Activated CD4-positive, alpha-beta memory T cell treated with anti-CD3 and anti-CD28 coated beads, Interleukin-2, amount 10 ng/mL, durations not matched to agents 7 days and 5 days (primary cell): ENCODE measurements at regions not wholly inside any gene's neighbourhood (a gene's known extent, or its start where the extent isn't known, plus 50 kb on each side); places are given as distances from the start of the nearest gene placed in this dataset.

ENCODE experiments used
- CTCF ChIA-PET: fragments of 350-600 bp; sonication (Branson Sonifier 250); formaldehyde crosslinking; loops from one replicate; lab custom pipeline; 2021; ENCODE audit warnings: antibody characterized with exemption, inconsistent platforms; lab: Charles Lee
- POLR2A ChIA-PET: fragments of 350-600 bp; sonication (Branson Sonifier 250); formaldehyde crosslinking; loops from one replicate; lab custom pipeline; 2021; ENCODE audit warnings: antibody characterized with exemption; lab: Charles Lee
- DNase-seq: peaks from one replicate; pipeline ENCODE4 v3.0.0-alpha.2; 2020
- H3K27ac Mint-ChIP-seq: one replicate; pipeline ENCODE4 v1.8.0; 2021; ENCODE audit warnings: mild to moderate bottlenecking, mixed read lengths
- H3K27me3 Mint-ChIP-seq: one replicate; pipeline ENCODE4 v1.8.0; 2021; ENCODE audit warnings: mixed read lengths
- H3K36me3 Mint-ChIP-seq: one replicate; pipeline ENCODE4 v1.8.0; 2021; ENCODE audit warnings: low read depth, mixed read lengths
- H3K4me1 Mint-ChIP-seq: one replicate; pipeline ENCODE4 v1.8.0; 2021; ENCODE audit warnings: mixed read lengths
- H3K4me3 Mint-ChIP-seq: one replicate; pipeline ENCODE4 v1.8.0; 2021; ENCODE audit warnings: mild to moderate bottlenecking, mixed read lengths
- H3K9me3 Mint-ChIP-seq: one replicate; pipeline ENCODE4 v1.8.0; 2021; ENCODE audit warnings: mixed read lengths

- no peak for DNase-seq
- CTCF ChIA-PET: no interaction called here
- POLR2A ChIA-PET: no interaction called here
- H3K9me3 Mint-ChIP-seq: no peaks in the 10 kb centered on the region
- no peaks in the 10 kb centered on the region for H3K36me3 Mint-ChIP-seq
- peaks cover 14% of the 10 kb centered on the region for H3K27me3 Mint-ChIP-seq
- no peak overlapping the region for H3K4me3 Mint-ChIP-seq
- H3K4me1 Mint-ChIP-seq: peaks cover 4% of the 10 kb centered on the region
- no peak overlapping the region for H3K27ac Mint-ChIP-seq
Measured at GRCh38 chr4:180052629-180053028, 2190.6 kb upstream of the TENM3 start.

GRCh38 chr4:180054291-180054690, 2188.9 kb upstream of the TENM3 start:
- H3K4me1 Mint-ChIP-seq: peaks cover 5% of the 10 kb centered on the region
- no peak overlapping the region for H3K4me3 Mint-ChIP-seq
- peaks cover 18% of the 10 kb centered on the region for H3K27me3 Mint-ChIP-seq
- CTCF ChIA-PET: no interaction called here
- H3K27ac Mint-ChIP-seq: no peak overlapping the region
- H3K36me3 Mint-ChIP-seq: no peaks in the 10 kb centered on the region
- DNase-seq: no peak
- H3K9me3 Mint-ChIP-seq: no peaks in the 10 kb centered on the region
- POLR2A ChIA-PET: interaction anchor here (0.6 kb wide), 1 partner anchor 12 kb away, joined by 3 read pairs; no protein-coding TSS in a partner anchor

- peaks cover 32% of the 10 kb centered on the region for H3K27me3 Mint-ChIP-seq
- CTCF ChIA-PET: no interaction called here
- no peaks in the 10 kb centered on the region for H3K9me3 Mint-ChIP-seq
- peaks cover 10% of the 10 kb centered on the region for H3K4me1 Mint-ChIP-seq
- POLR2A ChIA-PET: no interaction called here
- no peak overlapping the region for H3K4me3 Mint-ChIP-seq
- no peaks in the 10 kb centered on the region for H3K36me3 Mint-ChIP-seq
- no peak for DNase-seq
- no peak overlapping the region for H3K27ac Mint-ChIP-seq
Measured at GRCh38 chr4:180057299-180057721, 2185.9 kb upstream of the TENM3 start.

- Mint-ChIP-seq H3K9me3 (no peaks in the 10 kb centered on the region), H3K4me1 (peaks cover 10% of the 10 kb centered on the region), H3K27me3 (peaks cover 32% of the 10 kb centered on the region), H3K4me3 (no peak overlapping the region), H3K36me3 (no peaks in the 10 kb centered on the region), H3K27ac (no peak overlapping the region)
- ChIA-PET POLR2A (no interaction called here), CTCF (no interaction called here)
- DNase-seq: no peak
Measured at GRCh38 chr4:180057891-180058671, 2185.1 kb upstream of the TENM3 start.

- H3K4me3 Mint-ChIP-seq: no peak overlapping the region
- DNase-seq: no peak
- no peaks in the 10 kb centered on the region for H3K36me3 Mint-ChIP-seq
- no peaks in the 10 kb centered on the region for H3K9me3 Mint-ChIP-seq
- ChIA-PET CTCF (no interaction called here), POLR2A (no interaction called here)
- peaks cover 10% of the 10 kb centered on the region for H3K4me1 Mint-ChIP-seq
- no peak overlapping the region for H3K27ac Mint-ChIP-seq
- H3K27me3 Mint-ChIP-seq: peaks cover 32% of the 10 kb centered on the region
Measured at GRCh38 chr4:180058691-180059215, 2184.4 kb upstream of the TENM3 start.

- H3K4me3 Mint-ChIP-seq: peak overlapping the region; percentile 13
- H3K4me1 Mint-ChIP-seq: peaks cover 10% of the 10 kb centered on the region
- no peaks in the 10 kb centered on the region for H3K36me3 Mint-ChIP-seq
- ChIA-PET CTCF (no interaction called here), POLR2A (no interaction called here)
- no peak overlapping the region for H3K27ac Mint-ChIP-seq
- peaks cover 32% of the 10 kb centered on the region for H3K27me3 Mint-ChIP-seq
- H3K9me3 Mint-ChIP-seq: no peaks in the 10 kb centered on the region
- DNase-seq: no peak
Measured at GRCh38 chr4:180059216-180059881, 2183.9 kb upstream of the TENM3 start.

GRCh38 chr4:180060159-180060889, 2182.9 kb upstream of the TENM3 start:
- no peaks in the 10 kb centered on the region for H3K36me3 Mint-ChIP-seq
- H3K27ac Mint-ChIP-seq: no peak overlapping the region
- H3K4me3 Mint-ChIP-seq: no peak overlapping the region
- ChIA-PET CTCF (no interaction called here), POLR2A (no interaction called here)
- H3K4me1 Mint-ChIP-seq: peaks cover 10% of the 10 kb centered on the region
- peaks cover 32% of the 10 kb centered on the region for H3K27me3 Mint-ChIP-seq
- no peaks in the 10 kb centered on the region for H3K9me3 Mint-ChIP-seq
- no peak for DNase-seq

- CTCF ChIA-PET: no interaction called here
- POLR2A ChIA-PET: no interaction called here
- no peak overlapping the region for H3K27ac Mint-ChIP-seq
- H3K4me1 Mint-ChIP-seq: no peaks in the 10 kb centered on the region
- H3K36me3 Mint-ChIP-seq: no peaks in the 10 kb centered on the region
- no peaks in the 10 kb centered on the region for H3K27me3 Mint-ChIP-seq
- H3K9me3 Mint-ChIP-seq: peaks cover 4% of the 10 kb centered on the region
- no peak overlapping the region for H3K4me3 Mint-ChIP-seq
- no peak for DNase-seq
Measured at GRCh38 chr4:180081072-180081471, 2162.1 kb upstream of the TENM3 start.

- ChIA-PET POLR2A (no interaction called here), CTCF (no interaction called here)
- Mint-ChIP-seq H3K4me3 (no peak overlapping the region), H3K27me3 (no peaks in the 10 kb centered on the region), H3K36me3 (no peaks in the 10 kb centered on the region), H3K4me1 (no peaks in the 10 kb centered on the region), H3K27ac (no peak overlapping the region), H3K9me3 (peaks cover 4% of the 10 kb centered on the region)
- no peak for DNase-seq
Measured at GRCh38 chr4:180084561-180084960, 2158.6 kb upstream of the TENM3 start.

GRCh38 chr4:180086480-180087190, 2156.6 kb upstream of the TENM3 start:
- no peak for DNase-seq
- ChIA-PET CTCF (no interaction called here), POLR2A (no interaction called here)
- Mint-ChIP-seq H3K27ac (no peak overlapping the region), H3K4me3 (no peak overlapping the region), H3K27me3 (no peaks in the 10 kb centered on the region), H3K9me3 (peaks cover 4% of the 10 kb centered on the region), H3K4me1 (no peaks in the 10 kb centered on the region), H3K36me3 (no peaks in the 10 kb centered on the region)

- no peaks in the 10 kb centered on the region for H3K36me3 Mint-ChIP-seq
- no peaks in the 10 kb centered on the region for H3K4me1 Mint-ChIP-seq
- no peak overlapping the region for H3K4me3 Mint-ChIP-seq
- peaks cover 9% of the 10 kb centered on the region for H3K9me3 Mint-ChIP-seq
- DNase-seq: no peak
- ChIA-PET POLR2A (no interaction called here), CTCF (no interaction called here)
- H3K27ac Mint-ChIP-seq: no peak overlapping the region
- no peaks in the 10 kb centered on the region for H3K27me3 Mint-ChIP-seq
Measured at GRCh38 chr4:180098586-180098985, 2144.6 kb upstream of the TENM3 start.

GRCh38 chr4:180099957-180100356, 2143.2 kb upstream of the TENM3 start:
- no peak overlapping the region for H3K27ac Mint-ChIP-seq
- no peak for DNase-seq
- no peak overlapping the region for H3K4me3 Mint-ChIP-seq
- H3K4me1 Mint-ChIP-seq: no peaks in the 10 kb centered on the region
- ChIA-PET POLR2A (no interaction called here), CTCF (no interaction called here)
- H3K9me3 Mint-ChIP-seq: peaks cover 9% of the 10 kb centered on the region
- H3K36me3 Mint-ChIP-seq: no peaks in the 10 kb centered on the region
- H3K27me3 Mint-ChIP-seq: no peaks in the 10 kb centered on the region
